ENCODE measurements at regions not wholly inside any gene's neighbourhood (a gene's known extent, or its start where the extent isn't known, plus 50 kb on each side); places are given as distances from the start of the nearest gene placed in this dataset.
"Not testable (repeated sequence)": the region's sequence is repeated elsewhere in the genome, so short reads cannot be mapped to it uniquely, and the experiment has no call there.

DNA sequence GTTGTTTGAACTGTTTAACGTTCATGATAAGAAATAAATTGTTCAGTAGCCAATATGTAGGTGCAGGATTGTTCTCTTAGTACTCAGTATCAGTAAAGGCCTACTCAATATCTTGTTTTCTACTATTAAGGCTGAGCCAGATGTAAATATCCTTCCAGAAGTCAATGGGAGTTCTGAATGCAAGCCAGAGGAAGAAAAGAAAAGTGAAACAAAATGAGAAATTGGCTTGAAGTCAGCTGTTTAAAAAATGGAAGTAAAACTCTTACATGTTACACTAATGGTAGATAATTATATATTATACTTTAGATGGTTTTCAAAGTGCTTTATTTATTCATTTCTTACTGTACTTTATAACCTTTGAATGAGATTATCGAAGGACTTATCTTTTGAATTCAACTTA lies 1417.9 kb downstream of the ADGRL3 start:
- no peak for DNase-seq (ENCODE audit: low read depth)
- TF ChIP-seq, protein P1, sequence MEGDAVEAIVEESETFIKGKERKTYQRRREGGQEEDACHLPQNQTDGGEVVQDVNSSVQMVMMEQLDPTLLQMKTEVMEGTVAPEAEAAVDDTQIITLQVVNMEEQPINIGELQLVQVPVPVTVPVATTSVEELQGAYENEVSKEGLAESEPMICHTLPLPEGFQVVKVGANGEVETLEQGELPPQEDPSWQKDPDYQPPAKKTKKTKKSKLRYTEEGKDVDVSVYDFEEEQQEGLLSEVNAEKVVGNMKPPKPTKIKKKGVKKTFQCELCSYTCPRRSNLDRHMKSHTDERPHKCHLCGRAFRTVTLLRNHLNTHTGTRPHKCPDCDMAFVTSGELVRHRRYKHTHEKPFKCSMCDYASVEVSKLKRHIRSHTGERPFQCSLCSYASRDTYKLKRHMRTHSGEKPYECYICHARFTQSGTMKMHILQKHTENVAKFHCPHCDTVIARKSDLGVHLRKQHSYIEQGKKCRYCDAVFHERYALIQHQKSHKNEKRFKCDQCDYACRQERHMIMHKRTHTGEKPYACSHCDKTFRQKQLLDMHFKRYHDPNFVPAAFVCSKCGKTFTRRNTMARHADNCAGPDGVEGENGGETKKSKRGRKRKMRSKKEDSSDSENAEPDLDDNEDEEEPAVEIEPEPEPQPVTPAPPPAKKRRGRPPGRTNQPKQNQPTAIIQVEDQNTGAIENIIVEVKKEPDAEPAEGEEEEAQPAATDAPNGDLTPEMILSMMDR (IDR thresholded peaks at IDR 0.05; ENCODE audit: low read depth, low read length, missing control alignments): no peak
- in situ Hi-C loops (cut with HindIII; ENCODE audit: low sequenced_read_pairs): no loop called here
- no peak overlapping the region for H3K4me3 ChIP-seq (ENCODE audit: low read depth, low read length)

DNA sequence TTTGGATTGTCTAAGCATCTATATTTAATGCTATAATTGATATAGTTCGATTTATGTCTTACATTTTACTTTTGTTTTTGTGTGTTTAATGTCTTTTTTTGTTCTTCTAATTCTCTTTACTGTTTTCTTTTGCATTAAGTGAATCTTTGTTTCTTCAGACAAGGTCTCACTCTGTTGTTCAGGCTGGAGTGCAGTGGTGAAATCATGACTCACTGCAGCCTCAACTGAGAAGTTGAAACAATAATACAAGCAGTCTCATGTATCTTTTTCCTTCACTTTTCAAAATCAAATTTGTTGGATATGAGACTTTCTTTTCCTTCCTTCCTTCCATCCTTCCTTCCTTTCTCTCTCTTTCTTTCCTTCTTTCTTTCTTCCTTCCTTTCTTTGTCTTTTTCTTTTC lies 1401.6 kb downstream of the ADGRL3 start:
- DNase-seq (ENCODE audit: low read depth): no peak
- TF ChIP-seq, protein P1 (IDR thresholded peaks at IDR 0.05; ENCODE audit: low read depth, low read length, missing control alignments): no peak
- in situ Hi-C loops (cut with HindIII; ENCODE audit: low sequenced_read_pairs): no loop called here
- no peak overlapping the region for H3K4me3 ChIP-seq (ENCODE audit: low read depth, low read length)

DNA sequence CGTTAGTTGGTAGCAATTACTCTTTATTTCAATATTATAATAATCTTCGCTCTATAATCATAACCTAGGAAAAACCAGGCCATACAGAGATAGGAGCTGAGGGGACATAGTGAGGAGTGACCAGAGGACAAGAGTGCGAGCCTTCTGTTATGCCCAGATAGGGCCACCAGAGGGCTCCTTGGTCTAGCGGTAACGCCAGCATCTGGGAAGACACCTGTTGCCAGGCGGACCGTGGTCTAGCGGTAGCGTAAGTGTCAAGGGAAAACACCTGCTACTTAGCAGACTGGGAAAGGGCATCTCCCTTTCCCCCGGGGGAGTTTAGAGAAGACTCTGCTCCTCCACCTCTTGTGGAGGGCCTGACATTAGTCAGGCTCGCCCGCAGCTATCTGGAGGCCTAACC lies 1395.1 kb downstream of the ADGRL3 start:
- TF ChIP-seq, protein P1 (IDR thresholded peaks at IDR 0.05; ENCODE audit: low read depth, low read length, missing control alignments): peak; percentile 9
- DNase-seq (ENCODE audit: low read depth); in situ Hi-C loops (cut with HindIII; ENCODE audit: low sequenced_read_pairs): not testable (repeated sequence)

DNA sequence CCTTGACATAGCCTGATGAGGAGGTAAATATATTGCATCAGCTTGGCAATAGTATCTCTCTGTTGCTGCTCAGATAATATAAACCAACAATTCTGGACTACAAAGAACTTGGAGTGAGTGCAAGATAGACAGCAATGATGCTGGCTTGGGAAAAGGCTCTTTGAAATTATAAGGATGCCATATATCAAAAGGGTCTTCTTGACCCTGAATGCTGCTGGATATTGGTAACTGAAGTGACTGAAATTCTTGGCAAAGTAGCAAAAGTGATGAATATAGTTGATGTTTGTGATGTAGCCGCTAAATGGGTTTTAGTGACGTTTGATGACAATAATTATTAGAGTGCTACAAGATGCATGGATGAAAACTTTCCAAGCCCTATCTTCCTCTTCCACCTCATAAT lies 1391.6 kb downstream of the ADGRL3 start:
- TF ChIP-seq, protein P1 (IDR thresholded peaks at IDR 0.05; ENCODE audit: low read depth, low read length, missing control alignments): no peak
- in situ Hi-C loops (cut with HindIII; ENCODE audit: low sequenced_read_pairs): no loop called here
- DNase-seq (ENCODE audit: low read depth): no peak
- no peak overlapping the region for H3K4me3 ChIP-seq (ENCODE audit: low read depth, low read length)

More for the DNA sequence above, 1395.1 kb downstream of the ADGRL3 start:
- H3K4me3 ChIP-seq (ENCODE audit: low read depth, low read length): not testable (repeated sequence)

DNA sequence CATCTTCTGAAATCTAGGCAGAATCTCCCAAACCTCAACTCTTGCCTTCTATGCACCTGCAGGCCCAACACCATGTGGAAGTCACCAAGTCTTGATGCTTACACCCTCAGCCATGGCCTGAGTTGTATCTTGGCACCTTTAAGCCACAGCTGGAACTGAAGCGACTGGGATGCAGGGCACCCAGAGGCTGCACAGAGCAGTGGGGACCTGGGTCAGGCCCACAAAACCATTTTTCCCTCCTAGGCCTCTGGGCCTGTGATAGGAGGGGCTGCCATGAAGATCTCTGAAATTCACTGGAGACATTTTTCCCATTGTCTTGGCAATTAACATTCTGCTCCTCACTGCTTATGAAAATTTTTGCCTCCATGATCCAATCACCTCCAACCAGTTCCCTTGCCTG lies 1388.5 kb downstream of the ADGRL3 start:
- H3K4me3 ChIP-seq (ENCODE audit: low read depth, low read length): no peak overlapping the region
- in situ Hi-C loops (cut with HindIII; ENCODE audit: low sequenced_read_pairs): no loop called here
- TF ChIP-seq, protein P1 (IDR thresholded peaks at IDR 0.05; ENCODE audit: low read depth, low read length, missing control alignments): no peak
- DNase-seq (ENCODE audit: low read depth): no peak

DNA sequence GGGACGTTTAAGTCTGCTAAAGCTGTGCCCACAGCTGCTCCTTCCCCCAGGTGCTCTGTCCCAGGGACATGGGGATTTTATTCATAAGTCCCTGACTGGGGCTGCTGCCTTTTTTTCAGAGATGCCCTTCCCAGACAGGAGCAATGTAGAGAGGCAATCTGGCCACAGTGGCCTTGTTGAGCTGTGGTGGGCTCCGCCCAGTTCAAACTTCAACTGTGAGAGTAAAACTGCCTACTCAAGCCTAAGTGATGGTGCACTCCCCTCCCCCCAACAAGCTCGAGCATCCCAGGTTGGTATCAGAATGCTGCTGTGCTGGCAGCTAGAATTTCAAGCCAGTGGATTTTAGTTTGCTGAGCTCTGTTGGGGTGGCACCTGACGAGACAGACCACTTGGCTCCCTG lies 1371.4 kb downstream of the ADGRL3 start:
- TF ChIP-seq, protein P1 (IDR thresholded peaks at IDR 0.05; ENCODE audit: low read depth, low read length, missing control alignments): no peak
- in situ Hi-C loops (cut with HindIII; ENCODE audit: low sequenced_read_pairs): no loop called here
- no peak for DNase-seq (ENCODE audit: low read depth)
- no peak overlapping the region for H3K4me3 ChIP-seq (ENCODE audit: low read depth, low read length)

DNA sequence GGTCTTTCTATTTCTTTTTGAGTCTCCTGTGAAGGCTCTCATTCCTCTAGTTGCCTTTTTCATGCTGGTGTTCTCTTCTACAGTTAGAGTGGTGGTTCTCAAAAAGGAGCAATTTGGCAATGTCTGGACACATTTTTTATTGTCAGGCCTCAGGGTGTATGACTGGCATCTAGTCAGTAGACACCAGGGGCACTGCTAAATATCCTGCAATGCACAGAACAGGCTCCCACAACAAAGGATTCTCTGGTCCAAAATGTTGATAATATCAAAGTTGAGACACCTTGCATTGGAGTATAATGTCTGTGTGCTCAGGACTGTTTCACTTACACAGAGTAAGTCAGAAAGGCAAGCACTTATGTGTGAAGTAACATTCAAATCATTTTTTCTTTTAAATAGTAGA lies 1360.7 kb downstream of the ADGRL3 start:
- TF ChIP-seq, protein P1 (IDR thresholded peaks at IDR 0.05; ENCODE audit: low read depth, low read length, missing control alignments): no peak
- H3K4me3 ChIP-seq (ENCODE audit: low read depth, low read length): no peak overlapping the region
- no peak for DNase-seq (ENCODE audit: low read depth)
- in situ Hi-C loops (cut with HindIII; ENCODE audit: low sequenced_read_pairs): no loop called here
